ENCODE measurements at regions not wholly inside any gene's neighbourhood (a gene's known extent, or its start where the extent isn't known, plus 50 kb on each side); places are given as distances from the start of the nearest gene placed in this dataset.

GRCh38 chr13:55543053-55543452 lies 1597.7 kb upstream of the PRR20A start:
- Histone ChIP-seq H3K4me3 (ENCODE audit: low read depth, low read length) (no peak overlapping the region), H3K27me3 (no peaks in the 10 kb centered on the region), H3K4me1 (no peaks in the 10 kb centered on the region), H3K36me3 (no peaks in the 10 kb centered on the region), H3K9me3 (no peaks in the 10 kb centered on the region)
- TF ChIP-seq CTCF (IDR thresholded peaks at IDR 0.05; ENCODE audit: low read depth, low read length): no peak
- DNase-seq: no peak

- Histone ChIP-seq H3K27me3 (no peaks in the 10 kb centered on the region), H3K4me3 (ENCODE audit: low read depth, low read length) (no peak overlapping the region), H3K4me1 (no peaks in the 10 kb centered on the region), H3K9me3 (no peaks in the 10 kb centered on the region), H3K36me3 (no peaks in the 10 kb centered on the region)
- no peak for TF ChIP-seq CTCF (IDR thresholded peaks at IDR 0.05; ENCODE audit: low read depth, low read length)
- DNase-seq: no peak
These were observed 1590.1 kb upstream of the PRR20A start for GRCh38 chr13:55550624-55551023.

- TF ChIP-seq CTCF (IDR thresholded peaks at IDR 0.05; ENCODE audit: low read depth, low read length): no peak
- H3K36me3 ChIP-seq: no peaks in the 10 kb centered on the region
- DNase-seq: no peak
These were observed 1587.0 kb upstream of the PRR20A start for GRCh38 chr13:55553701-55554100.

GRCh38 chr13:55554741-55555140 lies 1586.0 kb upstream of the PRR20A start:
- H3K4me1 ChIP-seq: no peaks in the 10 kb centered on the region
- H3K9me3 ChIP-seq: no peaks in the 10 kb centered on the region
- no peak overlapping the region for H3K4me3 ChIP-seq (ENCODE audit: low read depth, low read length)
- DNase-seq: no peak
- no peaks in the 10 kb centered on the region for H3K36me3 ChIP-seq
- TF ChIP-seq CTCF (IDR thresholded peaks at IDR 0.05; ENCODE audit: low read depth, low read length): no peak
- H3K27me3 ChIP-seq: no peaks in the 10 kb centered on the region

More at GRCh38 chr13:55553701-55554100, 1587.0 kb upstream of the PRR20A start:
- H3K27me3 ChIP-seq: no peaks in the 10 kb centered on the region
- H3K4me1 ChIP-seq: no peaks in the 10 kb centered on the region
- H3K9me3 ChIP-seq: no peaks in the 10 kb centered on the region
- no peak overlapping the region for H3K4me3 ChIP-seq (ENCODE audit: low read depth, low read length)

- H3K9me3 ChIP-seq: no peaks in the 10 kb centered on the region
- DNase-seq: no peak
- H3K27me3 ChIP-seq: no peaks in the 10 kb centered on the region
- no peaks in the 10 kb centered on the region for H3K36me3 ChIP-seq
- H3K4me1 ChIP-seq: peaks cover 15% of the 10 kb centered on the region; the same call in 1 of the 2 replicates
- no peak for TF ChIP-seq CTCF (IDR thresholded peaks at IDR 0.05; ENCODE audit: low read depth, low read length)
- H3K4me3 ChIP-seq (ENCODE audit: low read depth, low read length): no peak overlapping the region
These were observed 1580.4 kb upstream of the PRR20A start for GRCh38 chr13:55560331-55560730.

GRCh38 chr13:55563267-55563666 lies 1577.5 kb upstream of the PRR20A start:
- DNase-seq: no peak
- no peak for TF ChIP-seq CTCF (IDR thresholded peaks at IDR 0.05; ENCODE audit: low read depth, low read length)
- peaks cover 15% of the 10 kb centered on the region; the same call in 1 of the 2 replicates for H3K4me1 ChIP-seq
- H3K27me3 ChIP-seq: no peaks in the 10 kb centered on the region
- H3K36me3 ChIP-seq: no peaks in the 10 kb centered on the region
- no peaks in the 10 kb centered on the region for H3K9me3 ChIP-seq
- H3K4me3 ChIP-seq (ENCODE audit: low read depth, low read length): no peak overlapping the region
